ENCODE measurements at regions not wholly inside any gene's neighbourhood (a gene's known extent, or its start where the extent isn't known, plus 50 kb on each side); places are given as distances from the start of the nearest gene placed in this dataset.

DNA sequence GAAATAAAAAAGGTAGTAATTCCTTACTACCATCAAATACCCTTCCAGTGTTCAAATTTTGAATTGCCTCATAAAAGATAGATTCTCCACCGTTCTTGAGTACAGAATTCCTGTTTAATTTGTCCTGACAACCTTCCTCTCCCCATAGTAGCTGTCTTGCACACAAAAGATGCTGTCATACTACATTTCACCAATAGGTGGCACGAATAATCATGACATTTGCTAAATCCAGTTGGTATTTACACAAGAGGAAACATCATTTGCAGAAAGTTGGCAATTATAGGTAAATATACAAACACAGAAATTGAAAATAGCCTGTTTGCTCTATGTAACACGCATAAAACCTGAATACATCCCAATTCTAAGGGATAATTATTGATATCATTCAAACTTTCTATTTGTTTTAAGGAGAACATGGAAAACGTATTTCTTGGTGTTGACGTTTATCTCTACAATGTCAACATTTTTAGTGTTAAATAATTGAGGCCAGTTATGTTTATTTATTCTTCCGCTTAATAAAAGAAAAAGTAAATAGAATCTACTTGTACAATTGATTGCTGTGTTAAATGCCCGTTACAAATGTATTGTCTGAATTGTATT, 58.3 kb upstream of the CLDN10 start:
- H2BK5ac ChIP-seq (ENCODE audit: insufficient read length, low read length), result no peak overlapping the region
- no peaks in the 10 kb centered on the region for H3K23me2 ChIP-seq (ENCODE audit: insufficient read length, low read depth, low read length, poor library complexity, severe bottlenecking)
- TF ChIP-seq, protein P1, sequence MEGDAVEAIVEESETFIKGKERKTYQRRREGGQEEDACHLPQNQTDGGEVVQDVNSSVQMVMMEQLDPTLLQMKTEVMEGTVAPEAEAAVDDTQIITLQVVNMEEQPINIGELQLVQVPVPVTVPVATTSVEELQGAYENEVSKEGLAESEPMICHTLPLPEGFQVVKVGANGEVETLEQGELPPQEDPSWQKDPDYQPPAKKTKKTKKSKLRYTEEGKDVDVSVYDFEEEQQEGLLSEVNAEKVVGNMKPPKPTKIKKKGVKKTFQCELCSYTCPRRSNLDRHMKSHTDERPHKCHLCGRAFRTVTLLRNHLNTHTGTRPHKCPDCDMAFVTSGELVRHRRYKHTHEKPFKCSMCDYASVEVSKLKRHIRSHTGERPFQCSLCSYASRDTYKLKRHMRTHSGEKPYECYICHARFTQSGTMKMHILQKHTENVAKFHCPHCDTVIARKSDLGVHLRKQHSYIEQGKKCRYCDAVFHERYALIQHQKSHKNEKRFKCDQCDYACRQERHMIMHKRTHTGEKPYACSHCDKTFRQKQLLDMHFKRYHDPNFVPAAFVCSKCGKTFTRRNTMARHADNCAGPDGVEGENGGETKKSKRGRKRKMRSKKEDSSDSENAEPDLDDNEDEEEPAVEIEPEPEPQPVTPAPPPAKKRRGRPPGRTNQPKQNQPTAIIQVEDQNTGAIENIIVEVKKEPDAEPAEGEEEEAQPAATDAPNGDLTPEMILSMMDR (conservative IDR thresholded peaks at IDR 0.05), result peak; percentile 78
- peaks cover 11 to 23% of the 10 kb centered on the region in 2 experiments for H3K4me1 Mint-ChIP-seq
- H3K56ac ChIP-seq (ENCODE audit: insufficient read length, low read depth, low read length), result no peak overlapping the region
- H3K14ac ChIP-seq (ENCODE audit: insufficient read depth, low read length), result no peak overlapping the region
- H3K4me2 ChIP-seq (ENCODE audit: insufficient read depth, insufficient read length, low read length), result no peak overlapping the region
- no peak overlapping the region for H3K18ac ChIP-seq (ENCODE audit: insufficient read length, low read depth, low read length)
- H3K79me1 ChIP-seq (ENCODE audit: insufficient read depth, low read depth, low read length, poor library complexity, severe bottlenecking), result no peaks in the 10 kb centered on the region
- H4K8ac ChIP-seq (replicated peaks; ENCODE audit: insufficient read length, low read depth, low read length), result no peak overlapping the region
- H4K91ac ChIP-seq (ENCODE audit: insufficient read length, low read depth, low read length), result no peak overlapping the region
- no peak overlapping the region for H3K27ac Mint-ChIP-seq
- no peaks in the 10 kb centered on the region for H3K9me3 ChIP-seq (ENCODE audit: control insufficient read depth, low read depth, low read length)
- no peak for DNase-seq
- peaks cover 5% of the 10 kb centered on the region; the same call in 1 of the 2 replicates for H3K27me3 Mint-ChIP-seq (ENCODE audit: low read depth)
- H2AFZ ChIP-seq (ENCODE audit: low read length), result no peak overlapping the region
- no peak overlapping the region for H2AK5ac ChIP-seq (ENCODE audit: insufficient read length, low read length)
- H3K23ac ChIP-seq (ENCODE audit: insufficient read length, low read depth, low read length), result no peak overlapping the region
- no peak overlapping the region for H3K27ac ChIP-seq (ENCODE audit: insufficient read length, low read depth, low read length)
- peaks cover 18% of the 10 kb centered on the region in 2 experiments for H3K9me3 Mint-ChIP-seq
- no peak overlapping the region for H3T11ph ChIP-seq (ENCODE audit: low read length)
- no peak overlapping the region for H4K5ac ChIP-seq (ENCODE audit: insufficient read length, low read depth, low read length)
- H2BK20ac ChIP-seq (ENCODE audit: low read depth, low read length, poor library complexity, severe bottlenecking), result no peak overlapping the region
- H2BK120ac ChIP-seq (ENCODE audit: low read depth, low read length, poor library complexity, severe bottlenecking), result no peak overlapping the region
- no peak overlapping the region for H2BK15ac ChIP-seq (ENCODE audit: low read depth, low read length)
- H3K4ac ChIP-seq (ENCODE audit: low read depth, low read length), result no peak overlapping the region
- H3K4me1 ChIP-seq (ENCODE audit: insufficient read depth, low read length), result no peaks in the 10 kb centered on the region
- no peak overlapping the region for H3K9ac ChIP-seq (ENCODE audit: extremely low read depth, insufficient read length, low read length)
- no peaks in the 10 kb centered on the region for H4K20me1 ChIP-seq (ENCODE audit: control insufficient read depth, insufficient read depth, insufficient read length)
- no peaks in the 10 kb centered on the region for H3K27me3 ChIP-seq (ENCODE audit: insufficient read depth, low read length)
- H3K4me3 Mint-ChIP-seq, result no peak overlapping the region
- H2BK12ac ChIP-seq (ENCODE audit: insufficient read length, low read depth, low read length), result no peak overlapping the region
- no CpG with 5 or more reads among the region's 7 CpGs for WGBS (ENCODE audit: extremely low coverage, insufficient read length, low lambda C conversion rate)
- peaks cover 0 to 10% (median 0%) of the 10 kb centered on the region in 3 experiments; a peak in 4 of 7 replicates for H3K36me3 Mint-ChIP-seq (ENCODE audit: insufficient read depth in 1 of 3, low read depth in 3 of 3)
- no peaks in the 10 kb centered on the region for H3K79me2 ChIP-seq (ENCODE audit: insufficient read depth, low read length)

Data from H9 (cell line).